ENCODE measurements at regions not wholly inside any gene's neighbourhood (a gene's known extent, or its start where the extent isn't known, plus 50 kb on each side); places are given as distances from the start of the nearest gene placed in this dataset.

- H2BK20ac ChIP-seq (ENCODE audit: low read depth, low read length, poor library complexity, severe bottlenecking) = no peak overlapping the region
- H3K27ac ChIP-seq (ENCODE audit: insufficient read length, low read depth, low read length) = no peak overlapping the region
- TF ChIP-seq CTCF (conservative IDR thresholded peaks at IDR 0.05) = no peak
- no peaks in the 10 kb centered on the region for H3K9me3 ChIP-seq (ENCODE audit: control insufficient read depth, low read depth, low read length)
- no peak overlapping the region for H4K5ac ChIP-seq (ENCODE audit: insufficient read length, low read depth, low read length)
- H3K4ac ChIP-seq (ENCODE audit: low read depth, low read length) = no peak overlapping the region
- no peaks in the 10 kb centered on the region for H3K4me1 Mint-ChIP-seq
- no peak overlapping the region for H2BK5ac ChIP-seq (ENCODE audit: insufficient read length, low read length)
- H3K27ac Mint-ChIP-seq = no peak overlapping the region
- H3K4me3 Mint-ChIP-seq = no peak overlapping the region
- H3K56ac ChIP-seq (ENCODE audit: insufficient read length, low read depth, low read length) = no peak overlapping the region
- H4K20me1 ChIP-seq (ENCODE audit: control insufficient read depth, insufficient read depth, insufficient read length) = no peaks in the 10 kb centered on the region
- no peaks in the 10 kb centered on the region for H3K79me2 ChIP-seq (ENCODE audit: insufficient read depth, low read length)
- no CpG with 5 or more reads among the region's 6 CpGs for WGBS (ENCODE audit: extremely low coverage, insufficient read length, low lambda C conversion rate)
- H2BK120ac ChIP-seq (ENCODE audit: low read depth, low read length, poor library complexity, severe bottlenecking) = no peak overlapping the region
- no peak overlapping the region for H3K14ac ChIP-seq (ENCODE audit: insufficient read depth, low read length)
- no peak for DNase-seq
- H2BK12ac ChIP-seq (ENCODE audit: insufficient read length, low read depth, low read length) = no peak overlapping the region
- H2AFZ ChIP-seq (ENCODE audit: low read length) = no peak overlapping the region
- no peak overlapping the region for H4K8ac ChIP-seq (replicated peaks; ENCODE audit: insufficient read length, low read depth, low read length)
- H3K27me3 Mint-ChIP-seq (ENCODE audit: low read depth) = no peaks in the 10 kb centered on the region
- H3K9ac ChIP-seq (ENCODE audit: extremely low read depth, insufficient read length, low read length) = no peak overlapping the region
- no peak overlapping the region for H3K4me2 ChIP-seq (ENCODE audit: insufficient read depth, insufficient read length, low read length)
- H3K27me3 ChIP-seq (ENCODE audit: insufficient read depth, low read length) = no peaks in the 10 kb centered on the region
- H3K23me2 ChIP-seq (ENCODE audit: insufficient read length, low read depth, low read length, poor library complexity, severe bottlenecking) = no peaks in the 10 kb centered on the region
- no peak overlapping the region for H2BK15ac ChIP-seq (ENCODE audit: low read depth, low read length)
- H3K79me1 ChIP-seq (ENCODE audit: insufficient read depth, low read depth, low read length, poor library complexity, severe bottlenecking) = no peaks in the 10 kb centered on the region
- no peak overlapping the region for H3K23ac ChIP-seq (ENCODE audit: insufficient read length, low read depth, low read length)
- H3K4me1 ChIP-seq (ENCODE audit: insufficient read depth, low read length) = no peaks in the 10 kb centered on the region
- H3K36me3 Mint-ChIP-seq (ENCODE audit: insufficient read depth in 1 of 3, low read depth in 3 of 3) = peaks cover 0 to 9% (median 7%) of the 10 kb centered on the region in 3 experiments; a peak in 6 of 7 replicates
- no peak overlapping the region for H3K18ac ChIP-seq (ENCODE audit: insufficient read length, low read depth, low read length)
- H2AK5ac ChIP-seq (ENCODE audit: insufficient read length, low read length) = no peak overlapping the region
- H3T11ph ChIP-seq (ENCODE audit: low read length) = no peak overlapping the region
- peaks cover 7 to 11% of the 10 kb centered on the region in 2 experiments; a peak in 3 of 5 replicates for H3K9me3 Mint-ChIP-seq
- no peak overlapping the region for H4K91ac ChIP-seq (ENCODE audit: insufficient read length, low read depth, low read length)
Observed at GRCh38 chr5:123700624-123701287, 188.8 kb downstream of the CSNK1G3 start.
